T1000 (cell line): ENCODE measurements at regions not wholly inside any gene's neighbourhood (a gene's known extent, or its start where the extent isn't known, plus 50 kb on each side); places are given as distances from the start of the nearest gene placed in this dataset.
A peak's percentile ranks its signal among the peaks of the same experiment; 100 is the strongest.

ENCODE experiments used
- DNase-seq: peaks from one replicate; lab custom pipeline; 2025; ENCODE audit warnings: mixed read lengths; lab: John Stamatoyannopoulos, UW

DNA sequence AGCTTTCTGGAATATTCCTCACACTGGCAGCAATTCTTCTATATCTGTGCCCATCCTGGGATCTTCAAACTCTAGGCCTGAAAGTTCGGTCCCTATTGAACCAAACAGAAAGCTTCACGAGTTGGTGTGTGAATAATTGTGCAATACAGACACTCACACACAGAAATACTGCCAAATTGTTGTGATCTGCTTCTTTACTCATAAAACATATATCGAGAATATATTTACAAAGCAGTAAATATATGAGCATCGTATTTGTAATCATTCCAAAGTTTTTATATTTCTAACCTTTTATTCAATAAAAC is 56.6 kb upstream of the BEX4 start:
- DNase-seq: no peak

DNA sequence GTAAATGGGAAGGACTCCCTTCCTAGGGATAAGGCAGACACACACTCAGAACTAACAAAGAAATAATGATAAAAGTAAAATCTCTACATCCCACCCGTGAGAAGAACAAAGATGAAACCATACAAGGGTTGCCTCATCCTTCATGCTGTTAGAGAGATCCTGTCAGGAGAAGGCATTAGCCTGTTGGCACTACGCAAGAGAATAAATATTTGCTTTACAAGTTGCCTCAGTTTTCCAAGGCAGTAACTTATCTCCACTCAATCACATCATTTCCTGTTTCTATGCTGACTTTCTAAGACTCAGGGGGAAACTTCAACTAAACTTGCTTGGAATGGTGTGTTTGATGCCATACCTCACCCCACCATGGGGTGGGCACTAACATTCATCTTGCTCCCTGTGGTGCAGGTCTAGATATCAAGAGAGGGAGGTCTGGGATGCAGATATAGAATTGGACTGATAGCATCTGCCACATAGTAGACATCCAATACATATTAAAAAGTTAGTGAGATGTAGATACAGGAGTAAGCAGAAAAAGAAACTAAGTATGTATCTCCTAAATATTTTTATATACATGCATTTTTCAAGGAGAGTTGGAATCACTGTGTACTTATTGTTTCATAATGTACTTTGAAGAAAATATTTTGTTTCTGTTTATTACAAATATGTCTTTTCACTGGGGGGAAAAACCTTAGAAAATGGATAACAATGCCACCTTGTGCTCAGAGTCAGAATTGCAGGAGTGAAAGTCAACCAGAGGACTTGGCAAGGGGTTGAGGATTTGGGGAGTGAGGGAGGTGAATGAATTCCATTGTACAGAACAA is 57.2 kb upstream of the BEX4 start:
- DNase-seq: no peak

DNA sequence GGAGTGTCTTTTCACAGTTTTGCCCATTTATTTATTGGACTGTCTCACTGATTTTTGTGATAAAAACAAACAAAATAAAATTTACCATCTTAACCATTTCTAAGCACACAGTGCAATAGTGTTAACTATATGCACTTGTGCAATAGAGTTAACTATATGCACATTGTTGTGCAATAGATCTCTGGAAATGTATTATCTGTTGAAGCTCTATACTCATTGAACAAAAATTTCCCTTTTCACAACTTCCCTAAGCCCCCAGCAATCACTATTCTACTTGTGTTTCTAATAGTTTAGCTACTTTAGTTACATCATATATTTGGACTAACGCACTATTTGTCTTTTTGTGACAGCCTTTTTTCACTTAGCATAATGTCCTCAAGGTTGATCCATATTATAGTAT is 59.7 kb upstream of the BEX4 start:
- no peak for DNase-seq

DNA sequence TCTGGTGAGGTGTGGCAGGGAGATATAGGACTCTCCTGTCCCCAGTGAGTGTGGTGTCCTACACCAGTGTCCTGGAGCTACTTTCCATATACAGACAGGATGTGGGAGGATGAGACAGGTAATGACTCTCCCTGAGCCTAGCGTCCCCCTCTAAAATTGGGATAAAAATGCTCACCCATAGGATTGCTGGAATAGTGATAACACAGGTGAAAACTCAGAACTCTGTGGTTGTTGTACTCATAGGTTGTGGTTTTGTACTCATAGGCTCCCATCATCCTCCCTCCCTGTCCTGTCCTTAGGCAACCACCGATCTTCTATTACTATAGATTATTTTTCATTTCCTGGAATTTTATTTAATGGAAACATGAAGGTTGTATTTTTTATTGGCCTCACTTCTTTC is 60.7 kb upstream of the NXF3 start:
- DNase-seq: no peak

GRCh38 chrX:103151799-103152198 is 58.9 kb upstream of the NXF3 start:
- DNase-seq: peak; percentile 5

DNA sequence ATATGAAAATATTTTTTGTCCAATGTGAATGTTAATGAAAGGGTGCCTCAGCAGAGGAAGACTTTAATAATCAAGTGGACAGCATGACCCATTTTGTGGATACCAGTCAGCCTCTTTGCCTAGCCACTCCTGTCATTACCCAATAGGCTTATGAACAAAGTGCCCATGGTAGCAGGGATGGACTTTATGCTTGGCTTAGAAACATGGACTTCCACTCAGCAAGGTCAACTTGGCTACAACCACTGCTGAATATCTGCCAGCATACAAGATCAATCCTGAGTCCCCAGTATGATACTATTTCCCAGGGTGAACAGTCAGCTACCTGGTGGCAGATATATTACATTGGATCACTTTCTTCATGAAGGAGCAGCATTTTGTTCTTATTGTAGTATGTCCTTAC is 56.7 kb upstream of the NXF3 start:
- no peak for DNase-seq

DNA sequence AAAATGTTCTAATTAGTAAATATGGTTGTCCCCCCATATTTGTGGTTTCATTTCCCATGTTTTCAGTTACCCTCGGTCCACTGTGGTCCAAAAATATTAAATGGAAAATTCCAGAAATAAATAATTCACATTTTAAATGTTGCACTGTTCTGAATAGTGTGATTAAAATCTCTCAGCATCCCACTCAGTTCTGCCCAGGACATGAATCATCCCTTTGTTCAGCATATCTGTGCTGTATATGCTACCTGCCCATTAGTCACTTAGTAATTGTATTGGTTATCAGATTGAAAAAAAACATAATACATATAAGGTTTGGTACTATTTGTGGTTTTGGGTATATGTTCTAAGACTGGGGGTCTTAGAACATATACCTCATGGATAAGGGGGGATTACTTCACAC is 55.1 kb upstream of the NXF3 start:
- no peak for DNase-seq
